GM12878 (cell line): ENCODE measurements at regions not wholly inside any gene's neighbourhood (a gene's known extent, or its start where the extent isn't known, plus 50 kb on each side); places are given as distances from the start of the nearest gene placed in this dataset.

Experiments
- BHLHE40 ChIP-seq, 2 experiments: fragments of 450-650 bp in 1 of 2; IDR thresholded peaks; 2 replicates each; pipeline ENCODE4 v1.6.1; 2011 to 2017; ENCODE audit warnings: low read depth in 2 of 2, borderline replicate concordance in 1 of 2, improper control_type of control experiment in 1 of 2, low read length in 1 of 2, mild to moderate bottlenecking in 1 of 2
- EZH2 ChIP-seq: IDR thresholded peaks from 2 replicates; pipeline ENCODE4 v1.6.1; 2012; ENCODE audit warnings: low read depth, mild to moderate bottlenecking, control low read depth, inconsistent platforms, low read length, borderline replicate concordance; ENCODE audit not compliant: control insufficient read depth
- SIN3A ChIP-seq: IDR thresholded peaks from 2 replicates; pipeline ENCODE4 v1.6.1; 2012; ENCODE audit warnings: low read depth, low read length, improper control_type of control experiment

DNA sequence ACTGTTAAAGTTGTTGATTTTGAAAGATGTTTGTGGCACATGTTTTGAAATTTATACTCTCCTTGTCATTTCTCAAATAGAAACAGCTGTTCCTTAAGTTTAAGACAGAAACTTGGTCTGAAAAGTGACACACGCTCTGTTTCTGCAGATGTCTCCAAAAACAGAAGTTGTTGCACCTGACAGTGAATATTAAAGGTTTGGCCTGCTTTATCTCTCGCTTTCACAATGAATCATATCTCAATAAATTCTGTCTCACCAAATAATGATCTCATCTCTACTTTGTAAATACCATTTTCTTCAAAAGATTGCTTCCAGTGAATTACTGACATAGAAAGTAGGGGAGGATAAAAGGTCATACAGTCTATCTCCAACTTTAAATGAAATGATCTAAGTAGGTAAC is 294.9 kb upstream of the SYT4 start:
- no peak for TF ChIP-seq EZH2
- no peak for TF ChIP-seq SIN3A
- no peak for TF ChIP-seq BHLHE40 (IDR thresholded peaks at IDR 0.05; ENCODE audit: borderline replicate concordance in 1 of 2, low read depth in 2 of 2, low read length in 1 of 2)
